CD14-positive monocyte (primary cell): ENCODE measurements at regions not wholly inside any gene's neighbourhood (a gene's known extent, or its start where the extent isn't known, plus 50 kb on each side); places are given as distances from the start of the nearest gene placed in this dataset.

Source experiments
- DNase-seq, 3 donors: peaks; one replicate each; pipeline ENCODE4 v3.0.0-alpha.2; 2011 to 2022
- H2AFZ ChIP-seq: 2 replicates; pipeline ENCODE4 v1.6.0; 2012; ENCODE audit warnings: mild to moderate bottlenecking, low read depth, low read length, inconsistent platforms; ENCODE audit not compliant: insufficient read depth, poor library complexity, severe bottlenecking
- H3K27ac ChIP-seq, 2 donors: 1 replicate in 1 of 2; 2 replicates in 1 of 2; pipeline ENCODE4 v1.5.1; 2012 to 2013; ENCODE audit warnings: low read length in 2 of 2, control low read depth in 1 of 2, inconsistent platforms in 1 of 2, low read depth in 1 of 2, mild to moderate bottlenecking in 1 of 2
- H3K27me3 ChIP-seq, 2 donors: one replicate each; pipeline versions ENCODE4 v1.6.0 to v1.6.1; 2011 to 2013; ENCODE audit warnings: low read length in 2 of 2; ENCODE audit not compliant: control insufficient read depth in 2 of 2, insufficient read depth in 2 of 2
- H3K36me3 ChIP-seq, 2 donors: replicated peaks in 1 of 2; 1 replicate in 1 of 2; 2 replicates in 1 of 2; pipeline versions ENCODE4 v1.5.1 to v1.6.1; 2012 to 2013; ENCODE audit warnings: low read length in 2 of 2, control low read depth in 1 of 2, inconsistent platforms in 1 of 2, mild to moderate bottlenecking in 1 of 2; ENCODE audit not compliant: insufficient read depth in 2 of 2, control insufficient read depth in 1 of 2
- H3K4me1 ChIP-seq, 2 donors: 1 replicate in 1 of 2; 2 replicates in 1 of 2; pipeline versions ENCODE4 v1.5.1 to v1.6.1; 2012 to 2013; ENCODE audit warnings: low read length in 2 of 2, control low read depth in 1 of 2, inconsistent platforms in 1 of 2, mild to moderate bottlenecking in 1 of 2, moderate library complexity in 1 of 2; ENCODE audit not compliant: insufficient read depth in 2 of 2, control insufficient read depth in 1 of 2
- H3K4me2 ChIP-seq: replicated peaks from 2 replicates; pipeline ENCODE3; 2012; ENCODE audit warnings: low read length, moderate library complexity, mild to moderate bottlenecking; ENCODE audit not compliant: poor library complexity, severe bottlenecking; ENCODE audit errors: extremely low read depth
- H3K4me3 ChIP-seq, 3 experiments: fragments of 200-600 bp in 1 of 3; sonication (generic) in 1 of 3; replicated peaks in 1 of 3; 1 replicate in 2 of 3; 2 replicates in 1 of 3; pipeline ENCODE4 v1.5.1; 2011 to 2013; ENCODE audit warnings: low read length in 3 of 3, mild to moderate bottlenecking in 3 of 3, control low read depth in 2 of 3, low read depth in 2 of 3, inconsistent platforms in 1 of 3, moderate library complexity in 1 of 3
- H3K79me2 ChIP-seq: 2 replicates; pipeline ENCODE4 v1.6.0; 2012; ENCODE audit warnings: mild to moderate bottlenecking, control low read depth, inconsistent platforms, low read length, moderate library complexity; ENCODE audit not compliant: insufficient read depth
- H3K9ac ChIP-seq: 2 replicates; pipeline ENCODE4 v1.6.0; 2017; ENCODE audit warnings: low read length, mild to moderate bottlenecking; ENCODE audit not compliant: insufficient read depth, poor library complexity, severe bottlenecking
- H3K9me3 ChIP-seq, 2 donors: replicated peaks in 1 of 2; 1 replicate in 1 of 2; 2 replicates in 1 of 2; pipeline versions ENCODE4 v1.5.1 to v1.6.1; 2012 to 2013; ENCODE audit warnings: low read length in 2 of 2, control low read depth in 1 of 2; ENCODE audit not compliant: control insufficient read depth in 1 of 2, insufficient read depth in 1 of 2
- H4K20me1 ChIP-seq: 2 replicates; pipeline ENCODE4 v1.6.0; 2012; ENCODE audit warnings: mild to moderate bottlenecking, low read length, control low read depth, moderate library complexity; ENCODE audit not compliant: insufficient read depth
- H3K27ac Mint-ChIP-seq, 7 donors: one replicate each; pipeline ENCODE4 v1.8.0; 2020; ENCODE audit warnings: mild to moderate bottlenecking in 7 of 7, mixed read lengths in 7 of 7, moderate library complexity in 6 of 7, inconsistent platforms in 2 of 7
- H3K27me3 Mint-ChIP-seq, 3 donors: one replicate each; pipeline ENCODE4 v1.8.0; 2021 to 2022; ENCODE audit warnings: low read depth in 3 of 3, mild to moderate bottlenecking in 3 of 3, mixed read lengths in 3 of 3, moderate library complexity in 3 of 3, inconsistent platforms in 1 of 3
- H3K36me3 Mint-ChIP-seq, 2 donors: one replicate each; pipeline ENCODE4 v1.8.0; 2020; ENCODE audit warnings: mixed read lengths in 2 of 2, inconsistent platforms in 1 of 2, mild to moderate bottlenecking in 1 of 2
- H3K4me1 Mint-ChIP-seq: one replicate; pipeline ENCODE4 v1.8.0; 2020; ENCODE audit warnings: mild to moderate bottlenecking, mixed read lengths
- H3K4me3 Mint-ChIP-seq, 2 donors: one replicate each; pipeline ENCODE4 v1.8.0; 2020; ENCODE audit warnings: mild to moderate bottlenecking in 2 of 2, mixed read lengths in 2 of 2, moderate library complexity in 1 of 2
- H3K9me3 Mint-ChIP-seq, 7 donors: one replicate each; pipeline ENCODE4 v1.8.0; 2020 to 2022; ENCODE audit warnings: mixed read lengths in 7 of 7, mild to moderate bottlenecking in 6 of 7, moderate library complexity in 6 of 7, inconsistent platforms in 2 of 7
- WGBS: methylation state at CpG from one replicate; pipeline ENCODE4 v1.1.5; 2013; ENCODE audit warnings: missing lambda C conversion rate; ENCODE audit not compliant: insufficient coverage; 5-methylcytosine and 5-hydroxymethylcytosine counted together
- intact Hi-C, 2 donors: fragments of 100-400 bp; cut with micrococcal nuclease; formaldehyde crosslinking; loops; one replicate each; pipeline versions ENCODE4 v1.15.0 to v1.15.1; 2023
- TF ChIP-seq, protein P1 (sequence below): fragments of 200-600 bp; IDR thresholded peaks from one replicate; pipeline ENCODE4 v1.8.0; 2022; ENCODE audit warnings: antibody characterized with exemption, mild to moderate bottlenecking

DNA sequence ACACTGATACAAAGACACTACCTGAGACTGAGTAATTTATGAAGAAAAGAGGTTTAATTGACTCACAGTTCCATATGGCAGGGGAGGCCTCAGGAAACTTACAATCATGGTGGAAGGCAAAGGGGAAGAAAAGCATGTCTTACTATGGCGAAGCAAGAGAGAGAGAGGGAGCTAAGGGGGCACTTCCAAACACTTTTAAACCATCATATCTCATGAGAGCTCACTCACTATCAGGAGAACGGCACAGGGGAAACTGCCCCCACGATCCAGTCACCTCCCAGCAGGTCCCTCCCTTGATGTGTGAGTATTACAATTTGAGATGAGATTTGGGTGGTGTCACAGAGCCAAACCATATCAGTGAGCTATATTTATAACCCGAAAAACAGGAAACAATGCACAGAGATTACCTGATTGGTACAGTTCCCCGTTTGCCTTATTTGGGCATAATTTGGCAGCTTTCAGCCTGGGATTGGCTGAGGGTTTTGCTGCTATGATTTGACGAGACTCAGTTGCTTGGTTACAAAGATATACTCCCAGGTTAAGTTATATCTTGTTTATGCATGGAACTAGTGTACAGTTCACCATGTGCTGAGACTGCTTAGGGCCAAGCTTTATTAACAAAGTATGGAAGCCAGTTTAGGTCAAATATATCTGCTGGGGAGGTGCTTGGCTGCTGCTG is 184.2 kb downstream of the NR2F2 start:
- no peaks in the 10 kb centered on the region for H3K36me3 Mint-ChIP-seq
- H3K4me3 Mint-ChIP-seq, result no peak overlapping the region
- Histone ChIP-seq H3K4me2 (no peak overlapping the region), H3K4me3 (no peak overlapping the region), H3K27ac (no peak overlapping the region), H3K9ac (no peak overlapping the region), H3K36me3 (no peaks in the 10 kb centered on the region), H3K4me1 (no peaks in the 10 kb centered on the region), H3K9me3 (peaks cover 0 to 12% of the 10 kb centered on the region in 2 donors), H4K20me1 (no peaks in the 10 kb centered on the region), H3K79me2 (no peaks in the 10 kb centered on the region), H2AFZ (no peak overlapping the region), H3K27me3 (no peaks in the 10 kb centered on the region)
- TF ChIP-seq, protein P1, sequence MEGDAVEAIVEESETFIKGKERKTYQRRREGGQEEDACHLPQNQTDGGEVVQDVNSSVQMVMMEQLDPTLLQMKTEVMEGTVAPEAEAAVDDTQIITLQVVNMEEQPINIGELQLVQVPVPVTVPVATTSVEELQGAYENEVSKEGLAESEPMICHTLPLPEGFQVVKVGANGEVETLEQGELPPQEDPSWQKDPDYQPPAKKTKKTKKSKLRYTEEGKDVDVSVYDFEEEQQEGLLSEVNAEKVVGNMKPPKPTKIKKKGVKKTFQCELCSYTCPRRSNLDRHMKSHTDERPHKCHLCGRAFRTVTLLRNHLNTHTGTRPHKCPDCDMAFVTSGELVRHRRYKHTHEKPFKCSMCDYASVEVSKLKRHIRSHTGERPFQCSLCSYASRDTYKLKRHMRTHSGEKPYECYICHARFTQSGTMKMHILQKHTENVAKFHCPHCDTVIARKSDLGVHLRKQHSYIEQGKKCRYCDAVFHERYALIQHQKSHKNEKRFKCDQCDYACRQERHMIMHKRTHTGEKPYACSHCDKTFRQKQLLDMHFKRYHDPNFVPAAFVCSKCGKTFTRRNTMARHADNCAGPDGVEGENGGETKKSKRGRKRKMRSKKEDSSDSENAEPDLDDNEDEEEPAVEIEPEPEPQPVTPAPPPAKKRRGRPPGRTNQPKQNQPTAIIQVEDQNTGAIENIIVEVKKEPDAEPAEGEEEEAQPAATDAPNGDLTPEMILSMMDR, result no peak
- WGBS, result 39% methylated on average over 3 of the region's 6 CpGs
- intact Hi-C loops, result no loop called here
- peaks cover 1 to 6% (median 2%) of the 10 kb centered on the region in 3 donors for H3K27me3 Mint-ChIP-seq
- peaks cover 6 to 18% (median 8%) of the 10 kb centered on the region in 7 donors for H3K9me3 Mint-ChIP-seq
- H3K27ac Mint-ChIP-seq, result peak overlapping the region in 1 of 7 donors; percentile 15
- H3K4me1 Mint-ChIP-seq, result peaks cover 3% of the 10 kb centered on the region
- no peak for DNase-seq

DNA sequence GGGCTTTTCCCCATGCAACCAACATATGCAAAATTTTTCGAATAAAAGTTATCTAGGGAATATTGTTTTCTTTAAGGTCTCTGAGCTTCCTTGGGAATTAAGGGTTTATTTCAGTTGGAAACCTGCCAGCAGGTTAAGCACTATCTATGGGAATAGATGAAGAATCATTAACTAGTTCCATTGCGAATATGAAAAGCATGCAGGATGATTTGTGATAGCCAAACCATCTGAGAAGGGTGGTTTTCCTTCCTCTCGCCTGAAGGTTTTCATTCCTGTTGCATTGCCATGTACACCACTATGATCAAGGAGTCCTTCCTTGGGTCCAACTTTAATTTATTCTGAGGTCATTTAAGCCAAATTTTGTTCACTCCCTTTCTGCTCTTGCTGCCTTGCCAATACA is 184.9 kb downstream of the NR2F2 start:
- WGBS, result 70% methylated on average over 2 of the region's 3 CpGs
- Histone ChIP-seq H3K4me2 (no peak overlapping the region), H3K9me3 (peaks cover 0 to 12% of the 10 kb centered on the region in 2 donors), H3K36me3 (no peaks in the 10 kb centered on the region), H3K4me1 (no peaks in the 10 kb centered on the region), H3K9ac (no peak overlapping the region), H3K4me3 (no peak overlapping the region), H3K79me2 (no peaks in the 10 kb centered on the region), H2AFZ (no peak overlapping the region), H4K20me1 (no peaks in the 10 kb centered on the region), H3K27me3 (no peaks in the 10 kb centered on the region), H3K27ac (no peak overlapping the region)
- peaks cover 1 to 7% (median 2%) of the 10 kb centered on the region in 3 donors for H3K27me3 Mint-ChIP-seq
- intact Hi-C loops, result no loop called here
- no peaks in the 10 kb centered on the region for H3K36me3 Mint-ChIP-seq
- no peak overlapping the region for H3K27ac Mint-ChIP-seq
- H3K9me3 Mint-ChIP-seq, result peaks cover 6 to 18% (median 10%) of the 10 kb centered on the region in 7 donors
- H3K4me1 Mint-ChIP-seq, result peaks cover 3% of the 10 kb centered on the region
- TF ChIP-seq, protein P1, result no peak
- no peak overlapping the region for H3K4me3 Mint-ChIP-seq
- no peak for DNase-seq
